ENCODE measurements at regions not wholly inside any gene's neighbourhood (a gene's known extent, or its start where the extent isn't known, plus 50 kb on each side); places are given as distances from the start of the nearest gene placed in this dataset.
A peak's percentile ranks its signal among the peaks of the same experiment; 100 is the strongest.

GRCh38 chr6:104421650-104422049 lies 438.1 kb downstream of the HACE1 start:
- no peak for DNase-seq

- no peak for DNase-seq
These were observed 440.9 kb downstream of the HACE1 start for GRCh38 chr6:104418839-104419238.

GRCh38 chr6:104418125-104418524 lies 441.6 kb downstream of the HACE1 start:
- DNase-seq: no peak

GRCh38 chr6:104414723-104415122 lies 445.0 kb downstream of the HACE1 start:
- DNase-seq: no peak

- DNase-seq: no peak
These were observed 446.0 kb downstream of the HACE1 start for GRCh38 chr6:104413767-104414166.

GRCh38 chr6:104411302-104411701 lies 448.4 kb downstream of the HACE1 start:
- DNase-seq: no peak

- DNase-seq: no peak
These were observed 449.8 kb downstream of the HACE1 start for GRCh38 chr6:104409913-104410312.

GRCh38 chr6:104407957-104408356 lies 451.8 kb downstream of the HACE1 start:
- DNase-seq: no peak

- no peak for DNase-seq
These were observed 455.3 kb downstream of the HACE1 start for GRCh38 chr6:104404377-104404776.

- no peak for DNase-seq
These were observed 457.1 kb downstream of the HACE1 start for GRCh38 chr6:104402572-104402971.

GRCh38 chr6:104401926-104402325 lies 457.8 kb downstream of the HACE1 start:
- no peak for DNase-seq

GRCh38 chr6:104400844-104401243 lies 458.9 kb downstream of the HACE1 start:
- DNase-seq: no peak

GRCh38 chr6:104396077-104396476 lies 463.6 kb downstream of the HACE1 start:
- DNase-seq: no peak

GRCh38 chr6:104381907-104382306 lies 477.8 kb downstream of the HACE1 start:
- DNase-seq: no peak

GRCh38 chr6:104365451-104366234 lies 494.1 kb downstream of the HACE1 start:
- DNase-seq: no peak

GRCh38 chr6:104357928-104358327 lies 501.8 kb downstream of the HACE1 start:
- no peak for DNase-seq

- DNase-seq: no peak
These were observed 503.5 kb downstream of the HACE1 start for GRCh38 chr6:104356197-104356596.

GRCh38 chr6:104349191-104349590 lies 510.5 kb downstream of the HACE1 start:
- no peak for DNase-seq

- no peak for DNase-seq
These were observed 515.5 kb downstream of the HACE1 start for GRCh38 chr6:104344223-104344622.

GRCh38 chr6:104332364-104332763 lies 527.4 kb downstream of the HACE1 start:
- DNase-seq: no peak

- DNase-seq: no peak
These were observed 533.3 kb downstream of the HACE1 start for GRCh38 chr6:104326173-104327001.

- peak in 1 of 2 donors; percentile 11 for DNase-seq
These were observed 534.2 kb downstream of the HACE1 start for GRCh38 chr6:104325341-104326172.
